GM23338 (cell line): ENCODE measurements at regions not wholly inside any gene's neighbourhood (a gene's known extent, or its start where the extent isn't known, plus 50 kb on each side); places are given as distances from the start of the nearest gene placed in this dataset.

ENCODE experiments used
- ATAC-seq: fragments of 200-7000 bp; cut with Tn5 transposase; 3 replicates; pipeline ENCODE4 v1.9.1; 2020
- DNase-seq: peaks from one replicate; pipeline ENCODE4 v3.0.0-alpha.2; 2015; ENCODE audit warnings: low spot score
- H2AFZ ChIP-seq: fragments of 200-600 bp; sonication (generic); 2 replicates; pipeline ENCODE4 v1.8.0; 2016; ENCODE audit warnings: antibody characterized with exemption, mild to moderate bottlenecking, moderate library complexity
- H3F3A ChIP-seq: fragments of 200-600 bp; sonication (generic); replicated peaks from 2 replicates; pipeline ENCODE4 v1.8.0; 2017; ENCODE audit warnings: antibody characterized with exemption, mixed run types, low read depth
- H3K27ac ChIP-seq: fragments of 200-600 bp; sonication (generic); 2 replicates; pipeline ENCODE4 v1.6.1; 2016; ENCODE audit warnings: low read depth
- H3K27me3 ChIP-seq: fragments of 200-600 bp; sonication (generic); 2 replicates; pipeline ENCODE4 v1.8.0; 2016; ENCODE audit warnings: mild to moderate bottlenecking, mixed run types, moderate library complexity; ENCODE audit not compliant: insufficient read depth
- H3K36me3 ChIP-seq: fragments of 200-600 bp; sonication (generic); 2 replicates; pipeline ENCODE4 v1.8.0; 2016; ENCODE audit warnings: mild to moderate bottlenecking; ENCODE audit not compliant: insufficient read depth
- H3K4me1 ChIP-seq: fragments of 200-600 bp; sonication (generic); 2 replicates; pipeline ENCODE4 v1.8.0; 2016; ENCODE audit warnings: mild to moderate bottlenecking, moderate library complexity; ENCODE audit not compliant: insufficient read depth
- H3K4me2 ChIP-seq: fragments of 200-600 bp; sonication (generic); 2 replicates; pipeline ENCODE4 v1.7.1; 2017; ENCODE audit warnings: mixed run types
- H3K4me3 ChIP-seq: fragments of 200-600 bp; sonication (generic); 2 replicates; pipeline ENCODE4 v1.6.1; 2016; ENCODE audit warnings: mixed run types
- H3K79me2 ChIP-seq: fragments of 200-600 bp; sonication (generic); replicated peaks from 2 replicates; pipeline ENCODE4 v1.8.0; 2017; ENCODE audit warnings: mild to moderate bottlenecking; ENCODE audit not compliant: insufficient read depth
- H3K9me2 ChIP-seq: fragments of 200-600 bp; sonication (generic); 2 replicates; pipeline ENCODE4 v1.8.0; 2017; ENCODE audit not compliant: insufficient read depth
- H4K20me1 ChIP-seq: fragments of 200-600 bp; sonication (generic); replicated peaks from 2 replicates; pipeline ENCODE4 v1.8.0; 2017; ENCODE audit warnings: mild to moderate bottlenecking; ENCODE audit not compliant: insufficient read depth
- H3K27ac Mint-ChIP-seq: 2 replicates; pipeline ENCODE4 v1.8.0; 2020; ENCODE audit warnings: inconsistent platforms, mild to moderate bottlenecking, moderate library complexity, mixed read lengths
- H3K27me3 Mint-ChIP-seq: 3 replicates; pipeline ENCODE4 v1.8.0; 2022; ENCODE audit warnings: low read depth, mild to moderate bottlenecking, moderate library complexity, mixed read lengths, inconsistent platforms; ENCODE audit not compliant: insufficient read depth, poor library complexity
- H3K36me3 Mint-ChIP-seq: 3 replicates; pipeline ENCODE4 v1.8.0; 2021; ENCODE audit warnings: low read depth, mild to moderate bottlenecking, inconsistent platforms, moderate library complexity, mixed read lengths
- H3K4me1 Mint-ChIP-seq: 3 replicates; pipeline ENCODE4 v1.8.0; 2020; ENCODE audit warnings: mild to moderate bottlenecking, inconsistent platforms, mixed read lengths
- H3K4me3 Mint-ChIP-seq: 3 replicates; pipeline ENCODE4 v1.8.0; 2021; ENCODE audit warnings: moderate library complexity, mild to moderate bottlenecking, inconsistent platforms, mixed read lengths
- H3K9me3 Mint-ChIP-seq: 3 replicates; pipeline ENCODE4 v1.8.0; 2020; ENCODE audit warnings: moderate library complexity, mild to moderate bottlenecking, inconsistent platforms, mixed read lengths
- CREB1 ChIP-seq: fragments of 250-450 bp; sonication (Bioruptor Pico); IDR thresholded peaks from 2 replicates; pipeline ENCODE4 v1.5.0; 2020; ENCODE audit warnings: low read depth, mild to moderate bottlenecking, moderate library complexity
- CTCF ChIP-seq, 2 experiments: fragments of 200-600 bp in 1 of 2; sonication (generic) in 1 of 2; conservative IDR thresholded peaks; 2 replicates each; pipeline versions ENCODE4 v1.5.1 to v1.6.1; 2016 to 2017; ENCODE audit warnings: antibody characterized with exemption in 2 of 2, low read depth in 2 of 2, mild to moderate bottlenecking in 2 of 2, moderate library complexity in 1 of 2
- ETS1 ChIP-seq: IDR thresholded peaks from 2 replicates; pipeline ENCODE4 v1.6.1; 2016; ENCODE audit warnings: antibody characterized with exemption
- EZH2 ChIP-seq: fragments of 200-600 bp; sonication (generic); IDR thresholded peaks from one replicate; pipeline ENCODE4 v1.8.0; 2017; ENCODE audit warnings: antibody characterized with exemption, mild to moderate bottlenecking, low read depth; ENCODE audit not compliant: unreplicated experiment
- EZH2phosphoT487 ChIP-seq: fragments of 200-600 bp; sonication (generic); IDR thresholded peaks from one replicate; pipeline ENCODE4 v1.8.1; 2018; ENCODE audit warnings: antibody characterized with exemption; ENCODE audit not compliant: unreplicated experiment
- JUNB ChIP-seq: IDR thresholded peaks from one replicate; pipeline ENCODE4 v1.6.1; 2016; ENCODE audit warnings: antibody characterized with exemption; ENCODE audit not compliant: unreplicated experiment
- NANOG ChIP-seq: IDR thresholded peaks from 2 replicates; pipeline ENCODE4 v1.6.1; 2016; ENCODE audit warnings: antibody characterized with exemption, borderline replicate concordance
- POLR2AphosphoS5 ChIP-seq: IDR thresholded peaks from 2 replicates; pipeline ENCODE4 v1.6.1; 2016; ENCODE audit warnings: antibody characterized with exemption, low read depth
- REST ChIP-seq: IDR thresholded peaks from one replicate; pipeline ENCODE4 v1.6.1; 2018; ENCODE audit warnings: antibody characterized with exemption; ENCODE audit not compliant: unreplicated experiment
- STAT1 ChIP-seq: IDR thresholded peaks from one replicate; pipeline ENCODE4 v1.6.1; 2016; ENCODE audit warnings: antibody characterized with exemption; ENCODE audit not compliant: unreplicated experiment
- ZNF114 ChIP-seq: fragments of 250-450 bp; sonication (Bioruptor Pico); IDR thresholded peaks from 2 replicates; pipeline ENCODE4 v1.5.0; 2020; ENCODE audit warnings: mild to moderate bottlenecking, moderate library complexity
- ZNF331 ChIP-seq: fragments of 250-450 bp; sonication (Bioruptor Pico); IDR thresholded peaks from 2 replicates; pipeline ENCODE4 v1.5.0; 2020; ENCODE audit warnings: low read depth, mild to moderate bottlenecking, moderate library complexity
- ZNF462 ChIP-seq: fragments of 250-450 bp; sonication (Bioruptor Pico); IDR thresholded peaks from 2 replicates; pipeline ENCODE4 v1.5.0; 2020; ENCODE audit warnings: mild to moderate bottlenecking, moderate library complexity

- TF ChIP-seq ZNF462 (no peak), CREB1 (CRISPR knock-in tag) (no peak)
These were observed 116.3 kb upstream of the C1GALT1C1 start (continued) for GRCh38 chrX:120746153-120746552.

- DNase-seq, result no peak
- no peaks in the 10 kb centered on the region for H3K27me3 ChIP-seq
- no peak for TF ChIP-seq EZH2phosphoT487
- TF ChIP-seq ZNF114 (CRISPR knock-in tag), result no peak
- TF ChIP-seq EZH2, result no peak
- TF ChIP-seq ZNF331 (CRISPR knock-in tag), result no peak
- TF ChIP-seq POLR2AphosphoS5, result no peak
- no peak for TF ChIP-seq REST
- TF ChIP-seq ETS1, result no peak
- TF ChIP-seq NANOG, result no peak
- TF ChIP-seq CTCF (conservative IDR thresholded peaks at IDR 0.05; ENCODE audit: low read depth in 2 of 2), result no peak
- no peak for TF ChIP-seq STAT1
- no peak for TF ChIP-seq JUNB
These were observed 113.3 kb upstream of the C1GALT1C1 start for GRCh38 chrX:120742946-120743665.

More at GRCh38 chrX:120742946-120743665, 113.3 kb upstream of the C1GALT1C1 start:
- Mint-ChIP-seq H3K27me3 (peaks cover 6% of the 10 kb centered on the region), H3K4me3 (no peak overlapping the region), H3K36me3 (no peaks in the 10 kb centered on the region), H3K27ac (no peak overlapping the region), H3K4me1 (peaks cover 19% of the 10 kb centered on the region), H3K9me3 (peaks cover 2% of the 10 kb centered on the region; the same call in 2 of the 3 replicates)
- Histone ChIP-seq H4K20me1 (no peaks in the 10 kb centered on the region), H3K27ac (no peak overlapping the region), H3K36me3 (no peaks in the 10 kb centered on the region), H3K4me2 (no peak overlapping the region), H3K79me2 (no peaks in the 10 kb centered on the region), H3K4me1 (no peaks in the 10 kb centered on the region), H3F3A (no peaks in the 10 kb centered on the region), H2AFZ (no peak overlapping the region), H3K4me3 (no peak overlapping the region), H3K9me2 (no peaks in the 10 kb centered on the region)
- no peak for ATAC-seq
